LNCaP clone FGC (cell line): ENCODE measurements at regions not wholly inside any gene's neighbourhood (a gene's known extent, or its start where the extent isn't known, plus 50 kb on each side); places are given as distances from the start of the nearest gene placed in this dataset.
"Not testable (repeated sequence)": the region's sequence is repeated elsewhere in the genome, so short reads cannot be mapped to it uniquely, and the experiment has no call there.

Experiments used
- DNase-seq: peaks from one replicate; pipeline ENCODE4 v3.0.0-alpha.2; 2011; ENCODE audit warnings: low read depth
- H3K4me3 ChIP-seq: 2 replicates; pipeline ENCODE4 v1.5.1; 2011; ENCODE audit warnings: mild to moderate bottlenecking, low read depth, low read length, control low read depth
- CTCF ChIP-seq: IDR thresholded peaks from 2 replicates; pipeline ENCODE4 v1.5.1; 2012; ENCODE audit warnings: mild to moderate bottlenecking; ENCODE audit not compliant: control insufficient read depth, insufficient read depth; ENCODE audit errors: extremely low read depth

DNA sequence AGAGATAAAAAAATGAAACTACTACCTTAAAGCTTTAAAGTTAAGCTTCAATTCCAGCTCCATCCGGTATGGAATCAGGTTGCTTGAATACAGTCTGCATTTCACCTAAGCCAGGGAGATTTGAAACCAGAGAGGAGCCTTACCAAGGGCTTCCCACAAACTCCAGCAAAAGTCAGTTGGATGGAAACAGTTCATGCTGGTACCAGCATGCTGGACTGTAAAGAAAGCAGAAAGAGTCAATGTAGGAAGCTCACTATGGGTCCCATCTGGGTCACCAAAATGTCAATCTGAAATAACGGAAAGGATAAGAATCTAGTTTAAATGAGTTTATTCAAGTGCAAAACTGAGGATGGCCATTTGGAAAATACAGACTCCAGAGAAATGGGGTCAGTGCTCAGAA lies 65.3 kb downstream of the CDO1 start:
- H3K4me3 ChIP-seq = no peak overlapping the region
- no peak for DNase-seq
- TF ChIP-seq CTCF = no peak

DNA sequence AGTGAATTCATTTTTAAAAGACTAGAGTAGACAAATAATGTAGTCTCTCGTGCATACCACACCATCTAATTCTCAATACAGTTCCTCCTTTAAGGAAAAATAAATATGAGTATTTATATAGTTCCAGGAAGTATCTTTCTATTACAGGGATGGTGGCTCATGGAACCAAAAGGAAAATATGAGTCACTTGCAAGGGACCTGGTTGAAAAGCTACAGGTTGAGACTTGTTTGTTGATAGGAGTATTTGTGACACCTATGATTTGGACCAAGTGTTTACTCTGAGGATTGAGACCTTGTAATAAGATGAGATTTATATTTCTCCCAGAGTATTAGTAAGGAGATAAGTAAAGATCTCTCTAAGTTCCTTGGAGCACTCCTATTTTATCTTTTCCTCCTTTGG lies 67.4 kb downstream of the CDO1 start:
- TF ChIP-seq CTCF = no peak
- DNase-seq = peak; percentile 60
- H3K4me3 ChIP-seq = no peak overlapping the region

DNA sequence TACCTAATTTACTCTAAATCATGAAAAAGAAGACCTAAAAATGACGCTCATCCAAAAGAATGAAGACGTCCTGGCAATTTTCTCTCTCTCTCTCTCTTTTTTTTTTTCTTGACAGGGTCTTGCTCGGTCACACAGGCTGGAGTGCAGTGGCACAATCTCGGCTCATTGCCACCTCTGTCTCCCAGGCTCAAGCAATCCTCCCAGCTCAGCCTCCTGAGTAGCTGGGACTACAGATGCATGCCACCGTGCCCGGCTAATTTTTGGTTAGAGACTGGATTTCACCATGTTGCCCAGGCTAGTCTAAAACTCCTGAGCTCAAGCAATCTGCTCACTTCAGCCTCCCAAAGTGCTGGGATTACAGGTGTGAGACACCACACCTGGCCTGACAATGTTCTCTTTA lies 77.2 kb downstream of the CDO1 start:
- not testable (repeated sequence) for H3K4me3 ChIP-seq, DNase-seq

- no peak for TF ChIP-seq CTCF
- no peak overlapping the region for H3K4me3 ChIP-seq
- peak; percentile 2 for DNase-seq
Observed at GRCh38 chr5:115738830-115739229, 77.6 kb downstream of the CDO1 start.

- no peak for TF ChIP-seq CTCF
- no peak overlapping the region for H3K4me3 ChIP-seq
- DNase-seq = no peak
Observed at GRCh38 chr5:115737452-115737851, 79.0 kb downstream of the CDO1 start.

DNA sequence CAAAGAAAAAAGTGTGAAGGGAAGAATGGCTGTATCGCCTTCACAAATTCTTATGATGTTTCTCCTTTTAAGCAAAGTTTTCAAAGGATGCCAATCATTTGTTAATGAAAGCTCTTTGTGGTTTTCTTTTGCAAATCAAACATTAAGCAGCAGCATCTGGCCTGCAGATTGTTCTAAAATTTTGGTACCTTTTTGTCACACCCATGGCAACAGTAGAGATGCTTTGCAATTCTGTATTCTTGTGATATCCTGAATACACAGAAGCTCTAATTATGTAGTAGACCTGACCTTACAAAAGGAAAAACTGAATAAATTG lies 79.8 kb downstream of the CDO1 start:
- no peak for DNase-seq
- TF ChIP-seq CTCF = no peak
- H3K4me3 ChIP-seq = no peak overlapping the region

DNA sequence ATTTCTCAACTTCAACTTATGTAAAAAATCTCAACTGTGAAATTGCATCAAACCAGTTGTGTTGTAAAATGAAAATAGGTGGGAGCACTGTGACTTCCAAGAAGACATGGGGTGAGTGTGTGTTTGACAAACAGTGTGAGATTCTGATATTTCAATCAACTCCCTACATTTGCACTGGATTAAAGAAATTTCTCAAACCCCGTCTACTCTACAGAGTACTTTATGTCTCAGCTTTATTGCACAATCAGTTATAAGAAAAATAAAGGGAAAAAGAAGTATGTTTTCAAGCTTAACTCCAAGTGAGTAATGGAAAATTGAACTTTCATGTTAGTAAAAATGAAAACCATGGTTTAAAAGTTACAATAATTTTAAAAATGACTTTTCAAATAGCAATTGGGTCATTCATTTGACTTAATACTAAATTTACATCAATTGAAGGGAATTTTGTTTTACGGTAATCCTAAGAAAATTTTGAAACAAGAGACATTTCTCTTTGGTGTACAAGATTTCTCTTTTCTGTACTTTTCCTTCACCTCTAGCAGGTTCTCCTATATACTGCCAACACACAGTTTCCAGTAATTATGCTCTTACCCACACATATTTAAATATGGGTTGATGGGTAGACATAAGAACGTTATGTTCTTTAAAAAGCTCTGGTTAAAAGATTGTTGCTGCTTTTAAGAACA lies 80.3 kb downstream of the CDO1 start:
- no peak overlapping the region for H3K4me3 ChIP-seq
- TF ChIP-seq CTCF = no peak
- no peak for DNase-seq
